MG63 (cell line): ENCODE measurements at regions not wholly inside any gene's neighbourhood (a gene's known extent, or its start where the extent isn't known, plus 50 kb on each side); places are given as distances from the start of the nearest gene placed in this dataset.
"Not testable (repeated sequence)": the region's sequence is repeated elsewhere in the genome, so short reads cannot be mapped to it uniquely, and the experiment has no call there.

Source experiments
- DNase-seq: peaks from one replicate; pipeline ENCODE4 v3.0.0-alpha.2; 2020
- H3K27me3 ChIP-seq: fragments of 250-450 bp; sonication (Bioruptor Pico); 2 replicates; pipeline ENCODE4 v1.5.1; 2020; ENCODE audit warnings: mild to moderate bottlenecking, moderate library complexity
- H3K36me3 ChIP-seq: fragments of 250-450 bp; sonication (Bioruptor Pico); 2 replicates; pipeline ENCODE4 v1.5.1; 2020; ENCODE audit warnings: mild to moderate bottlenecking, moderate library complexity
- H3K4me3 ChIP-seq: fragments of 250-450 bp; sonication (Bioruptor Pico); 2 replicates; pipeline ENCODE4 v1.5.1; 2020; ENCODE audit warnings: mild to moderate bottlenecking, moderate library complexity
- H3K9me3 ChIP-seq: fragments of 250-450 bp; sonication (Bioruptor Pico); 2 replicates; pipeline ENCODE4 v1.5.1; 2020; ENCODE audit warnings: mild to moderate bottlenecking, moderate library complexity

- H3K36me3 ChIP-seq = no peaks in the 10 kb centered on the region
- H3K9me3 ChIP-seq = no peaks in the 10 kb centered on the region
- DNase-seq = no peak
- no peak overlapping the region for H3K4me3 ChIP-seq
- H3K27me3 ChIP-seq = no peaks in the 10 kb centered on the region
Measured at GRCh38 chr2:195202163-195202845, 454.7 kb upstream of the SLC39A10 start.

GRCh38 chr2:195199864-195200263 is 457.2 kb upstream of the SLC39A10 start:
- Histone ChIP-seq H3K9me3 (no peaks in the 10 kb centered on the region), H3K36me3 (no peaks in the 10 kb centered on the region), H3K27me3 (no peaks in the 10 kb centered on the region), H3K4me3 (no peak overlapping the region)
- no peak for DNase-seq

DNA sequence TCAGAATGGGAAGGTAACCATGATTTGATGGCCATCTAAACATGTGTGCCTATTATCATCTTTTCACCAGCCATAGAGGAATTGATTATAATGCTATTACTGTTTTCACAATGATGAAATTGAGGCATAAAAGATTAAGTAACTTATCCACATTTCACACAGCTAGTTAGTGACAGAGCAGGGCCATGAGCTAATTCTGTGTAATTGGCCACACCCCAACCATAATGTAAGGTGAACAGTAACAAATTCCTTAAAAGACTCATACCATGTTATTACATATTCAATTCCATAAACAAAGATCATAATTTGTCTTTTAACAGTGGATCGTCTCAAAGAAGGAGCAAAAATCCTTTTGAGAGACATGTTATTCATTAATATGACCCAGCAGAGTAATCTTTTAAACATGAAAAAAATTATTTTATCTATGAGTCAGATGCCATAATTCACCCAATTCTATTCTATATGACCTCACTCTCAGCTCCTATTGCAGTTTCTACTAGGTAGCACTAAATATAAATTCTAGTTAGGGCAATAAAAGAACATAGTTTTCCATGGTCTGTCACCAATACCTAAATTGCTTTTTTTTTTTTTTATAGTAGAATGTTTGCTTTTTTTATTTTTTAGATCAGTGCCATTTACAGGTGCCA is 475.8 kb upstream of the SLC39A10 start:
- Histone ChIP-seq H3K36me3 (no peaks in the 10 kb centered on the region), H3K9me3 (no peaks in the 10 kb centered on the region), H3K27me3 (no peaks in the 10 kb centered on the region), H3K4me3 (no peak overlapping the region)
- no peak for DNase-seq

- no peak overlapping the region for H3K4me3 ChIP-seq
- no peaks in the 10 kb centered on the region for H3K27me3 ChIP-seq
- H3K9me3 ChIP-seq = no peaks in the 10 kb centered on the region
- no peaks in the 10 kb centered on the region for H3K36me3 ChIP-seq
- no peak for DNase-seq
Measured at GRCh38 chr2:195168369-195168768, 488.7 kb upstream of the SLC39A10 start.

GRCh38 chr2:195164930-195165329 is 492.1 kb upstream of the SLC39A10 start:
- Histone ChIP-seq H3K4me3 (no peak overlapping the region), H3K36me3 (no peaks in the 10 kb centered on the region), H3K9me3 (no peaks in the 10 kb centered on the region), H3K27me3 (no peaks in the 10 kb centered on the region)
- no peak for DNase-seq

- no peaks in the 10 kb centered on the region for H3K36me3 ChIP-seq
- no peaks in the 10 kb centered on the region for H3K9me3 ChIP-seq
- DNase-seq = no peak
- H3K4me3 ChIP-seq = no peak overlapping the region
- no peaks in the 10 kb centered on the region for H3K27me3 ChIP-seq
Measured at GRCh38 chr2:195162918-195163317, 494.1 kb upstream of the SLC39A10 start.

GRCh38 chr2:195162194-195162593 is 494.8 kb upstream of the SLC39A10 start:
- DNase-seq = no peak
- H3K27me3 ChIP-seq = no peaks in the 10 kb centered on the region
- H3K36me3 ChIP-seq = no peaks in the 10 kb centered on the region
- H3K9me3 ChIP-seq = no peaks in the 10 kb centered on the region
- H3K4me3 ChIP-seq = no peak overlapping the region

- no peaks in the 10 kb centered on the region for H3K9me3 ChIP-seq
- no peak overlapping the region for H3K4me3 ChIP-seq
- H3K36me3 ChIP-seq = no peaks in the 10 kb centered on the region
- no peaks in the 10 kb centered on the region for H3K27me3 ChIP-seq
- no peak for DNase-seq
Measured at GRCh38 chr2:195160963-195161362, 496.1 kb upstream of the SLC39A10 start.

DNA sequence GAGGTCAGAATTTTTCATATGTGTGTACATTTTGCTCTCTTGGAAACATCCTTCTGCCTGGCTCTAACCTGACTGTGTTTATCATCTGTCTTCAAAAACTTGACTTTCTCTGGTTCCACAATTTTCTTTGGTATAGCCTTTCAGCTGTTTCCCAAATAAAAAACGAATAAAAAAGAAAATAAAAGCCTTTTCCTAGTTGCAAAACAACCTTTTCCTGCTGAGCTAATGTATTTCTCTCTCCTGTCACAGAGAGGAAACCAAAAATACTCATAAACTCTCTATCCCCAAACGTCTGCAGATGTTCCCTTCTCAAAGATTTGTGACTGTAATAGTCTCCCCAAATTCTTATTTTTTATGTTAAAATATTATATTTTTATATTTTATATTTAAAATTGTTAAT is 505.3 kb upstream of the SLC39A10 start:
- Histone ChIP-seq H3K36me3 (no peaks in the 10 kb centered on the region), H3K4me3 (no peak overlapping the region)
- no peak for DNase-seq

GRCh38 chr2:195150819-195151218 is 506.2 kb upstream of the SLC39A10 start:
- no peaks in the 10 kb centered on the region for H3K36me3 ChIP-seq
- no peaks in the 10 kb centered on the region for H3K27me3 ChIP-seq
- no peak overlapping the region for H3K4me3 ChIP-seq
- DNase-seq = no peak
- H3K9me3 ChIP-seq = no peaks in the 10 kb centered on the region

More for the DNA sequence above, 505.3 kb upstream of the SLC39A10 start:
- Histone ChIP-seq H3K9me3 (no peaks in the 10 kb centered on the region), H3K27me3 (no peaks in the 10 kb centered on the region)

- no peak for DNase-seq
Measured at GRCh38 chr2:195148004-195148403, 509.0 kb upstream of the SLC39A10 start.

DNA sequence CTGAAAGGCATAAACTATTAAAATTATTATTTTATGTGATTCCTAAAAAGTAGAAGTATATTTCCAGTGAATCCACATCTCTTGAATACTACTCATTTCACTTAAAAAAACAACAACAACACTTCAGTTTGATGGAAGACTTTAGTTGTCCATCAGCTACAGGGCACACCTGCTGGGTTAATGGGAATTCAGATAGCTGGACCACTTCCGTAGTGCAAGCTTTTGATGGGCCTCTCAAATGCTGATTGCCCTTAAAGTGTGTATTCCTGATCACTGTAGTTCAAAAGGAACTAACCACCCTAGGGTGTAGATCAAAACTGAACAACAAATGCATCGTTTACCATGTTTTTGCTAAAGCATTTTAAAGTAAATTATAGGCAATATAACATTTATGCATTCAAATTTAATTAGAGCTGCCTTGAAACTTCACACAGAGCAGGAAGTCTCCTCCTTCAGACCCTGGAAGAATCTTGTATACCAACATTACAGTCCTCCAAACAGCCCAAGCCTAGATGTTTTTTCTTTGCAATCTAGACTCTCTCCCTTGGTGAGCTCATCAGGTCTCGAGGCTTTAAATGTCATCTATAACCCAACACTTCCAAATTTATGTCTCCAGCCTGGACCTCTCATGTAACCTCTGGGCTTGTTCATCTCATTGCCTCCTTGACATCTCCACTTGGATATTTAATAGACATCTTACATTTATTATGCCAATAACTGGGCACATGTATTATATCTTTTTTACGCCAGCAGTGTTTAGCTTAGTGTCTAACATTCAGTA is 510.1 kb upstream of the SLC39A10 start:
- Histone ChIP-seq H3K9me3 (no peaks in the 10 kb centered on the region), H3K27me3 (no peaks in the 10 kb centered on the region), H3K4me3 (no peak overlapping the region), H3K36me3 (no peaks in the 10 kb centered on the region)
- DNase-seq = no peak

More at GRCh38 chr2:195148004-195148403, 509.0 kb upstream of the SLC39A10 start:
- Histone ChIP-seq H3K4me3 (no peak overlapping the region), H3K27me3 (no peaks in the 10 kb centered on the region), H3K9me3 (no peaks in the 10 kb centered on the region), H3K36me3 (no peaks in the 10 kb centered on the region)

DNA sequence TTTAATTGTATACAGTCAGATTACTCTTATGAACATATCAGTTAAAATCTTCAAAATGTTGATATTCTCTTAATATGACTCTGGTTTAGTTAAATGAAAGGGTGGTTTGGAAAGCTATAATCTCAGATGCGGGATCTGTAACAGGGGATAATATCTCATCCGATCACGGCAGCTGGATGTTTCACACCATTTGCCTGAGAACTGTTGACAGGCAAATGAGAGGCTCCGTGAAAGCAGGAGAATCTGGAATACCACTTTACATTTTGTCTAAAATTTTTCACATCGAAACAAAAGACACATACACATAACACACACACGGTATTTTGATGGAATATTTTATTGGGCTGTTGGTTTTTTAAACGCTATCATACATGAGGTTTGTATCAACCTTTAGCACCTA is 518.6 kb upstream of the SLC39A10 start:
- DNase-seq = no peak
- Histone ChIP-seq H3K36me3 (no peaks in the 10 kb centered on the region), H3K4me3 (no peak overlapping the region), H3K9me3 (no peaks in the 10 kb centered on the region), H3K27me3 (no peaks in the 10 kb centered on the region)

GRCh38 chr2:195125889-195126288 is 531.1 kb upstream of the SLC39A10 start:
- H3K4me3 ChIP-seq, H3K36me3 ChIP-seq, DNase-seq, H3K27me3 ChIP-seq, H3K9me3 ChIP-seq: not testable (repeated sequence)

DNA sequence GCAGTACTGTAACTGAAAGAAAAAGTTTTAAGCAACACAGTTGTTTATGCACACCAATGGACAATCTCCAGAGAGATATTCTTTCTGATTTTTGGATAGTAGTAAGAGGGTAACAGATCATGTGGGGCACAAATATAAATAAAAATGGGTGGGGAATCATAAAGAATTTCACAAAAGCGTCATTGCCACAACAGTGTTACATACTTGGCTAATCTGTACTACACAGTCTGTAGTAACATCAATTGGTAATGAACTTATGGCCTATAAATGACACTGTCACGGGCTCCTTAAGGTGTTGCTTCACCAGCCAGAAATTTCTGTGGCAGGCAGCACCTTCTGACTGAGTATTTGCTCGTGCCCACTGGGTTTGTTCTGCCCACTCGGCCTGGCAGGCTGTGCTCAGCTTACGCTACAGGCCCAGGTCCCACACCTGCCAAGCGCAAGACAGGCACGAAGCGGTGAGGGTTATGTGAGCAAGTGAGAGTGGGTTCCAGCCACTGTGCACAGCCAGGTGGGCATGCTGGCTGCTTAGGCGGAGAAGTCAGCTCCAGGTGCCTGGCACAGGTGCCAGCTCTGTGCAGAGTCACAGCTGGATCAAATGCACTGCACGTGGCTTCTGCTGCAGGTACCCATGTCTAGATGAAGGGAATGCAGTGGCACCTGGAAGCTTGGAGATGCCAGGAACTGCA is 532.5 kb upstream of the SLC39A10 start:
- H3K36me3 ChIP-seq = no peaks in the 10 kb centered on the region
- H3K4me3 ChIP-seq = no peak overlapping the region
- H3K9me3 ChIP-seq = 0 out of 2 replicates have a peak, but pooled peaks cover under 1% of the 10 kb centered on the region
- DNase-seq = no peak
- no peaks in the 10 kb centered on the region for H3K27me3 ChIP-seq

- DNase-seq = no peak
- no peaks in the 10 kb centered on the region for H3K36me3 ChIP-seq
- H3K9me3 ChIP-seq = no peaks in the 10 kb centered on the region
- H3K4me3 ChIP-seq = no peak overlapping the region
- no peaks in the 10 kb centered on the region for H3K27me3 ChIP-seq
Measured at GRCh38 chr2:195122653-195123052, 534.4 kb upstream of the SLC39A10 start.

- H3K9me3 ChIP-seq = no peaks in the 10 kb centered on the region
- H3K36me3 ChIP-seq = no peaks in the 10 kb centered on the region
- DNase-seq = no peak
- H3K27me3 ChIP-seq = no peaks in the 10 kb centered on the region
- no peak overlapping the region for H3K4me3 ChIP-seq
Measured at GRCh38 chr2:195121341-195121740, 535.7 kb upstream of the SLC39A10 start.
